Adrenal gland (tissue), 5 donors: ENCODE measurements at regions not wholly inside any gene's neighbourhood (a gene's known extent, or its start where the extent isn't known, plus 50 kb on each side); places are given as distances from the start of the nearest gene placed in this dataset.

ENCODE experiments used
- POLR2A ChIP-seq, 2 donors: fragments of 450-650 bp; IDR thresholded peaks; one replicate each; pipeline ENCODE4 v1.6.1; 2017; ENCODE audit warnings: antibody characterized with exemption in 2 of 2, mild to moderate bottlenecking in 2 of 2, moderate library complexity in 1 of 2
- TF ChIP-seq, protein P1 (sequence below), 6 experiments: fragments of 450-650 bp in 4 of 6; fragments of 200-600 bp in 2 of 6; sonication (generic) in 1 of 6; IDR thresholded peaks; 1 replicate in 5 of 6; 2 replicates in 1 of 6; pipeline versions ENCODE4 v1.5.1 to v1.8.0; 2016 to 2021; ENCODE audit warnings: antibody characterized with exemption in 6 of 6, mild to moderate bottlenecking in 2 of 6, moderate library complexity in 1 of 6
- donor health status: DM: no; HTN: no; CAD: no.

DNA sequence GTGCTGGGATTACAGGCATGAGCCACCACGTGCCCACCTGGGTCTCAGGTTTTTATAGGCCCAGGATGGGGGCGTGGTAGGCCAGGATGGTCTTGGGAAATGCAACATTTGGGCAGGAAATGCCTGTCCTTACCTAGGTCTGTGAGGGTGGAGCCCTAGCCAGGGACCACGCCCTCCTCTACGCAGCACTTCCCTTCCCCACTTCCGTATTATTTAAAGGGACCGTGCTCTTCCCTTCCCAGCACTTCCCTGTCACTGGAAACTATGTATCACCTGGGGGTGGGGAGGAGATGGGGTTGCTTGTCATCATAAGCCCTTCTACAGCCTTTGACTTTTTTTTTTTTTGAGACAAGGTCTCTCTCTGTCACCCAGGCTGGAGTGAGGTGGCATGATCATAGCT, 238.9 kb upstream of the NLRP1 start:
- TF ChIP-seq, protein P1, sequence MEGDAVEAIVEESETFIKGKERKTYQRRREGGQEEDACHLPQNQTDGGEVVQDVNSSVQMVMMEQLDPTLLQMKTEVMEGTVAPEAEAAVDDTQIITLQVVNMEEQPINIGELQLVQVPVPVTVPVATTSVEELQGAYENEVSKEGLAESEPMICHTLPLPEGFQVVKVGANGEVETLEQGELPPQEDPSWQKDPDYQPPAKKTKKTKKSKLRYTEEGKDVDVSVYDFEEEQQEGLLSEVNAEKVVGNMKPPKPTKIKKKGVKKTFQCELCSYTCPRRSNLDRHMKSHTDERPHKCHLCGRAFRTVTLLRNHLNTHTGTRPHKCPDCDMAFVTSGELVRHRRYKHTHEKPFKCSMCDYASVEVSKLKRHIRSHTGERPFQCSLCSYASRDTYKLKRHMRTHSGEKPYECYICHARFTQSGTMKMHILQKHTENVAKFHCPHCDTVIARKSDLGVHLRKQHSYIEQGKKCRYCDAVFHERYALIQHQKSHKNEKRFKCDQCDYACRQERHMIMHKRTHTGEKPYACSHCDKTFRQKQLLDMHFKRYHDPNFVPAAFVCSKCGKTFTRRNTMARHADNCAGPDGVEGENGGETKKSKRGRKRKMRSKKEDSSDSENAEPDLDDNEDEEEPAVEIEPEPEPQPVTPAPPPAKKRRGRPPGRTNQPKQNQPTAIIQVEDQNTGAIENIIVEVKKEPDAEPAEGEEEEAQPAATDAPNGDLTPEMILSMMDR (IDR thresholded peaks at IDR 0.05) = no peak
- no peak for TF ChIP-seq POLR2A (IDR thresholded peaks at IDR 0.05)
